Duodenal mucosa (tissue), 2 donors: ENCODE measurements at regions not wholly inside any gene's neighbourhood (a gene's known extent, or its start where the extent isn't known, plus 50 kb on each side); places are given as distances from the start of the nearest gene placed in this dataset.

Source experiments
- H3K27ac ChIP-seq: one replicate; pipeline ENCODE4 v1.7.0; 2013; ENCODE audit warnings: low read depth, low read length
- H3K27me3 ChIP-seq, 2 donors: one replicate each; pipeline ENCODE4 v1.7.0; 2013; ENCODE audit warnings: low read length in 2 of 2, control low read depth in 1 of 2; ENCODE audit not compliant: insufficient read depth in 2 of 2, control insufficient read depth in 1 of 2
- H3K36me3 ChIP-seq, 2 donors: one replicate each; pipeline ENCODE4 v1.7.0; 2013; ENCODE audit warnings: low read length in 2 of 2, control low read depth in 1 of 2; ENCODE audit not compliant: insufficient read depth in 2 of 2, control insufficient read depth in 1 of 2
- H3K4me1 ChIP-seq, 2 donors: one replicate each; pipeline ENCODE4 v1.7.0; 2013; ENCODE audit warnings: low read length in 2 of 2, control low read depth in 1 of 2; ENCODE audit not compliant: insufficient read depth in 2 of 2, control insufficient read depth in 1 of 2
- H3K4me3 ChIP-seq, 2 donors: one replicate each; pipeline ENCODE4 v1.7.0; 2013; ENCODE audit warnings: low read length in 2 of 2, low read depth in 1 of 2
- H3K9ac ChIP-seq, 2 donors: one replicate each; pipeline ENCODE4 v1.7.0; 2013; ENCODE audit warnings: low read length in 2 of 2, low read depth in 1 of 2
- H3K9me3 ChIP-seq, 2 donors: one replicate each; pipeline ENCODE4 v1.7.0; 2013; ENCODE audit warnings: low read length in 2 of 2, control low read depth in 1 of 2; ENCODE audit not compliant: control insufficient read depth in 1 of 2

GRCh38 chr2:76378140-76378539 is 667.4 kb upstream of the GCFC2 start:
- H3K9ac ChIP-seq, result no peak overlapping the region
- no peaks in the 10 kb centered on the region for H3K36me3 ChIP-seq
- no peak overlapping the region for H3K27ac ChIP-seq
- no peak overlapping the region for H3K4me3 ChIP-seq
- H3K27me3 ChIP-seq, result no peaks in the 10 kb centered on the region
- H3K9me3 ChIP-seq, result no peaks in the 10 kb centered on the region
- no peaks in the 10 kb centered on the region for H3K4me1 ChIP-seq

- no peak overlapping the region for H3K9ac ChIP-seq
- H3K4me1 ChIP-seq, result no peaks in the 10 kb centered on the region
- no peaks in the 10 kb centered on the region for H3K27me3 ChIP-seq
- no peaks in the 10 kb centered on the region for H3K36me3 ChIP-seq
- H3K9me3 ChIP-seq, result no peaks in the 10 kb centered on the region
- H3K27ac ChIP-seq, result no peak overlapping the region
- H3K4me3 ChIP-seq, result no peak overlapping the region
Observed at GRCh38 chr2:76341439-76341838, 630.7 kb upstream of the GCFC2 start.

GRCh38 chr2:76332871-76333270 is 622.2 kb upstream of the GCFC2 start:
- H3K4me1 ChIP-seq, result no peaks in the 10 kb centered on the region
- H3K27ac ChIP-seq, result no peak overlapping the region
- H3K9me3 ChIP-seq, result no peaks in the 10 kb centered on the region

GRCh38 chr2:76330865-76331264 is 620.1 kb upstream of the GCFC2 start:
- no peaks in the 10 kb centered on the region for H3K36me3 ChIP-seq
- no peak overlapping the region for H3K4me3 ChIP-seq
- H3K9me3 ChIP-seq, result no peaks in the 10 kb centered on the region
- H3K27me3 ChIP-seq, result no peaks in the 10 kb centered on the region
- H3K4me1 ChIP-seq, result no peaks in the 10 kb centered on the region
- no peak overlapping the region for H3K27ac ChIP-seq
- no peak overlapping the region for H3K9ac ChIP-seq

More at GRCh38 chr2:76332871-76333270, 622.2 kb upstream of the GCFC2 start:
- Histone ChIP-seq H3K4me3 (no peak overlapping the region), H3K36me3 (no peaks in the 10 kb centered on the region), H3K27me3 (no peaks in the 10 kb centered on the region), H3K9ac (no peak overlapping the region)

GRCh38 chr2:76326636-76327035 is 615.9 kb upstream of the GCFC2 start:
- Histone ChIP-seq H3K4me3 (no peak overlapping the region), H3K9me3 (no peaks in the 10 kb centered on the region), H3K27ac (no peak overlapping the region), H3K9ac (no peak overlapping the region), H3K4me1 (no peaks in the 10 kb centered on the region), H3K36me3 (no peaks in the 10 kb centered on the region), H3K27me3 (no peaks in the 10 kb centered on the region)

GRCh38 chr2:76323381-76323780 is 612.7 kb upstream of the GCFC2 start:
- no peaks in the 10 kb centered on the region for H3K4me1 ChIP-seq
- H3K4me3 ChIP-seq, result no peak overlapping the region
- no peak overlapping the region for H3K9ac ChIP-seq
- H3K9me3 ChIP-seq, result no peaks in the 10 kb centered on the region
- no peaks in the 10 kb centered on the region for H3K27me3 ChIP-seq
- no peaks in the 10 kb centered on the region for H3K36me3 ChIP-seq
- H3K27ac ChIP-seq, result no peak overlapping the region

GRCh38 chr2:76320716-76321115 is 610.0 kb upstream of the GCFC2 start:
- no peak overlapping the region for H3K27ac ChIP-seq
- no peaks in the 10 kb centered on the region for H3K9me3 ChIP-seq
- no peak overlapping the region for H3K9ac ChIP-seq
- no peak overlapping the region for H3K4me3 ChIP-seq
- no peaks in the 10 kb centered on the region for H3K4me1 ChIP-seq
- no peaks in the 10 kb centered on the region for H3K36me3 ChIP-seq
- no peaks in the 10 kb centered on the region for H3K27me3 ChIP-seq

GRCh38 chr2:76318848-76319360 is 608.2 kb upstream of the GCFC2 start:
- Histone ChIP-seq H3K4me3 (no peak overlapping the region), H3K36me3 (no peaks in the 10 kb centered on the region), H3K9ac (no peak overlapping the region)

GRCh38 chr2:76316691-76317090 is 606.0 kb upstream of the GCFC2 start:
- H3K4me3 ChIP-seq, result no peak overlapping the region
- H3K36me3 ChIP-seq, result no peaks in the 10 kb centered on the region
- no peaks in the 10 kb centered on the region for H3K9me3 ChIP-seq
- H3K27me3 ChIP-seq, result no peaks in the 10 kb centered on the region
- H3K4me1 ChIP-seq, result no peaks in the 10 kb centered on the region
- no peak overlapping the region for H3K27ac ChIP-seq
- H3K9ac ChIP-seq, result no peak overlapping the region

More at GRCh38 chr2:76318848-76319360, 608.2 kb upstream of the GCFC2 start:
- Histone ChIP-seq H3K27ac (no peak overlapping the region), H3K9me3 (no peaks in the 10 kb centered on the region), H3K27me3 (no peaks in the 10 kb centered on the region), H3K4me1 (no peaks in the 10 kb centered on the region)

- Histone ChIP-seq H3K27me3 (no peaks in the 10 kb centered on the region), H3K36me3 (no peaks in the 10 kb centered on the region), H3K9me3 (no peaks in the 10 kb centered on the region), H3K9ac (no peak overlapping the region), H3K4me3 (no peak overlapping the region), H3K27ac (no peak overlapping the region), H3K4me1 (no peaks in the 10 kb centered on the region)
Observed at GRCh38 chr2:76314271-76315020, 603.7 kb upstream of the GCFC2 start.
